ENCODE measurements at regions not wholly inside any gene's neighbourhood (a gene's known extent, or its start where the extent isn't known, plus 50 kb on each side); places are given as distances from the start of the nearest gene placed in this dataset.
"Not testable (repeated sequence)": the region's sequence is repeated elsewhere in the genome, so short reads cannot be mapped to it uniquely, and the experiment has no call there.

DNA sequence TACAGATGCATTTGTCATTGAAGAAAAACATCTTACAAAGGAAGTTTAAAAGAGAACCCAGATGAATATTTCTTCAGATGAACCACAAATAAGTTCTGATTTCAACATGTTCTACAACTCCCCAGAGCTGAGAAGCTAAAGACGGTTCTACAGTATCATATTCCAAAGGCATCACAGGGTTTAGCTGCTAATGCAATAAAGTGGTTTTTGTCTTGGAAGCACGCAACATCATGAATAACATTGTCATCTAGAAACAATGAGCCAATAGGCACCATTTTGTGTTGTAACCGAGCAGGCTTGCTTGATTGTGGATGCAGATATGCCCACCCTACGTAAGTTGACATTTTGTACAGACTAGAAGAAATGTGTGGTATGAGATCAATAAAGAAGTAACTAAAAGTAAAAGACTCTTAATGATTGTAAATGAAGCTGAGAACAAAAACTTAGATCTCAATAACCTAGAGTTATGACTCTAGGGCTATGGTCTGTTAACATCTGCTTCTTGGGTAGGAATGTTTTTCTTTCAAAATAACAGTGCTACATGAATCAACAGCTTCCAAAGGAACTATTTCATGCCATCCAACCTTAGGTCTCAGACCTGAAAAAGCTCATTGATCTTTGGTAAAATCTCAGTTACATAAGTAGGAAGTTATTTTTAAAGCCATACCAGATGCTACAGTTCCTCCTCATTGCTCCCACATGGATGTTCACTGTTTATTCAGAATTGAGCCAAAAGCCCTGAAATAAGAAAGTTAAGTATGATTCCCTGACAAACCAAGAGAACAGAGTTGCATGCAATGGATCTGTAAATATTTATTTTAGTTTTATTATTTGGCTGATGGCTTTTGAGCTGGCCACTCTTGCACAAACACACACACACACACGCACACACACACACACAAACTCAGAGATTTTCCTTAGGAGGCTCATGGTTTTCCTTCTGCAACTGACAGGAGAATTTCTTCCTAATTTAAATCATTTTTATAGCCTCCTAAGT, 118.7 kb upstream of the SLCO6A1 start:
- DNase-seq (ENCODE audit: low read depth in 2 of 2), result no peak

DNA sequence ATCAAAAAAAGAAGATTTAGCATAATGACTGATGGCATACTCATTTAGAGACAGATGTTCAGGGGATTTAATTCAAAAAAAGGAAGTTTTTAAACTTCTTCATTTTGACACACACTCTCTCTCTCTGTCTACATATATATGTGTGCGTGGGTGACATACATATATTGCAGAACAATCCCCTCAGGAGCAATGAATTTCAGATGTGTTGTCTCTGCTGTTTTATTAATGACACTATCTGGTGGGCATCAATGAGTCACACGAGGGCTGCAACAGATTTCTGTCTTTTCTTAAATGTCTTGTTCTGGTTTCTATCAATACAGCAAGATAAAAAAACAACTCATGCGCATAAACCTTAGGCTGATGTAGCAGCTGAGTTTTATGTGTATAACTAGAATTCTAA, 123.5 kb upstream of the SLCO6A1 start:
- DNase-seq (ENCODE audit: low read depth in 2 of 2), result no peak

DNA sequence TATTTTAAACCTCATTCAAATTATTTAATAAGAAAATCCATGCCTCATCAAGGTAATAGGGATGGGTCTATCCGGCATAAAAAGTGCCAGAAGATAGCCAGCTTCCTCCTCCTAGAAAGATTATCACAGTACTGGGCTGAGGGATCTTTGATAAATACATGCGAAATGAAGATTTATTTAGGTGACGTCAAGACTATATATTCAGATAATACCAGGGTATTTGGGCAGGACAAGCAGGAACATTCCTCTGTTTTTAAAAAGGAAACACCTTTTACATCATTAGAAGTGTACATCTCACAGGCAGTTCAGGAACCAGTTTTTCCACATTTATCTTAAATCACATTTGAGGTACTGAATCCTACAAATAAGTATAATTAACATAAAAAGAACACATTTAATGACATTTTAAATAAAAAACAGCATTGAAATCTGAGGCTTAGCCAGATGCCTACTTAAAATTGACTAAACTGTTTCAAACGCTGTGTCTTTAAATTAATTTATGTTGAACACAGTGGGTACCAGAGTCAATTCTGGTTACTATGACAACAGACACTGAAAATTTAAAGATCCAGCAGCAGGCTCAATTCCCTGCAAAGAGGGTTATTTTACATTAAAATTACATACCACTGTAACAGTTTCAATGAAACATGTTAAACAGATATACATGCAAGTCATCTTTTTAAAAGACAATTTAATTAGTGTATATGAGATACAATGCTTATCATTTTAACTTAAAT, 124.7 kb upstream of the SLCO6A1 start:
- no peak for DNase-seq (ENCODE audit: low read depth in 2 of 2)

DNA sequence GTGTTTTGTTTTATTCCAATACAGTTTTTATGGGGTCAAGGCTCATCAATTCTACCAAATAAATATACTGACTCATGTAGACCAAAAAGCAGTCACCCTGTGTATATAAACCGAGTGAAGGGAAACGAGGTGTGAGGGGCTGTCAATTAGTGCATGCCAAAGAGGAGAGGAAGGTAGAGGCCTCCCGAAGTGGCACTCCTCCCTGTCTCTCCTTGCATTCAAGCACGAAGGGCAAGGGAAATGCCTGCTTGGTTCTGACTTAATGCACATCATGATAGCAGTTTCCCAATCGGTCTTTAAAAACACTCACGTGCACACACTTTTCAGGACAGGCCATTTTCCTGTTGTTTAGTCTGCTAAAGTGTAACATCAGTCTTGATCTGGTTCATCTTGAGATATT, 125.6 kb upstream of the SLCO6A1 start:
- no peak for DNase-seq (ENCODE audit: low read depth in 2 of 2)

DNA sequence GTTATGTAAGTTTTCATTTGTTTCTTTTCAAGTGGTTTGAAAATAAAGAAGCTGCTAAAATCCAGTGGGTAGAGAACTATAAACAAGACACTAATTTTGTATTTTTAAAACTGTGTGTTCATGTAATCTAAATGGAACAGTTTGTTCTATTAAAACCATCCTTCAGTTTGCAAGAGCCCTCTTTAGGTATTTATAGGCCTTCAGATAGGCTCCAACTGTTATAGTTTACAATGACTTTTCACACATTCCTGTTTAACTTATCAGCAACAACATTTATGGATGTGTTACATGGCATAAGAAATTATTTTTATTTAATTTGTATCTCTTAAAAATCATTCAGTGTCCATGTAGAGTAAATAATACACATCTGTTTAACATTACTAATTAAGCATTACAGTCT, 126.7 kb upstream of the SLCO6A1 start:
- no peak for DNase-seq (ENCODE audit: low read depth in 2 of 2)

DNA sequence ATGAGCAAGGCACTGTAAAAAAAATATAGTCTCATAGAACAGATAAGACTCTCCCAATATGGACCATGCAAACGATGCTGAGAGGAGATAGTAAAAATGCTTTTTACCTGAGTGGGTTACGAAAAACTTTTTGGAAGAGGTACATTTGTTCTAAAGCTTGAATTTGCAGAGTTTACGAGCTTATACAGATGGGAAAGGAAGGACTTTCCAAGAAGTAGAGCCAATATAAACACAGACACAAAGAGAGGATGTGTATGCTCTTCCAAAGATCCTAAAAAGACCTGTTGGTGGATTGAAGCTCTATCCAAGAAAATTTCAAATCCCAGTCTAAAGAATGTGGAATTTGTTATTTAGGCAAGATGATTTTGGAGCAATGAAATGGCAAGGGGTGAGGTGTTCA, 127.1 kb upstream of the SLCO6A1 start:
- DNase-seq (ENCODE audit: low read depth in 2 of 2), result no peak

DNA sequence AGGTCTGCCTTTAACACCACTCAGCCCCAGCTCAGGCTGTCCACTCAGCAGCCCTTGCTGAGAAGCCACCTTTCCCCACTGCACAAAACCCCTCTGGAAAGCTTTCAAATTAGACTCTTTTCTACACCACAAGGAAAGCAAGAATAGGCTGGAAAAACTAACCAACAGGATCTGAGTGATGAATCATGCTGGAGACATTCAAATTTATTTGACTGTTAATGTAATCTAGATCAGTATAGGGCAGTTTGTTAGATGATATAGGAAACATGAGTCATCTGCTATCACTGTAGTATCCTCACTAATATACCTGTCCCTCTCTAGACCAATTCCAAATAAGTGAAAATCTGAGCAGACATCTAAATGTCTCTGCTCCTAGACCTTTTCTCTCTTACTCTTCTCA, 127.8 kb upstream of the PAM start:
- no peak for DNase-seq (ENCODE audit: low read depth in 2 of 2)

DNA sequence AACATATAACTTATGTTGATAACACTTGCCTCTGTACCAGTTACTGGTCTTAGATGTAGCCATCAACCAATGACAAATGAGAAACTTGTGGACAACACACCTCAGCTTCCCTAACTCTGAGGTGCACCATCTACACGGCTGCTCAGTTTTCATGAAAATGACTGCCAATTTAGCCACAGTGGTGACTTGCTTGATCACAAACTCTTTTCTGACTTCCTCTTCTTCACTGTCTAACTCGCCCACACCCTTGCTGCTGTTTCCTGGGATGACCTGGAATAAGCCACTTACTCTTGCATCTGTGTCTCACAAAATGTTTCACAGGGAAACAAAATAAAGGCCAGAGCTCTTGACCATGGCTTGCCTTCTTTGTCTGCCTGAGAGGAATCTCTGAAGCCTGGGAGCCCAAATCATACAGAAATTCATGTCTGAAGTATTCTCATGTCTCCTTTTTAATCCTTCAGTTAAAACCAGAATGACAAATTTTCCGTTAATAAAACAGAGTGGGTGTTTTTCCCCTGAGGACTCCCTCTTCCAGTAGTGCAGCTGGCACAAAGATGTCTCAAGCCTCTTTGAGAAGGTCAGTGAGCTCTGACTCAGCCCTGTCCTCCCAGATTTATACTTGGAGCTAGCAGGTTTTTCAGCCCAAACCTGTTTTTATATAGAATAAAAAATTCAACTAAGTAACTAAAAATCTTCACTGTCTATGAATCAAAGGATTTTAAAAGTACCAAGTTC, 126.5 kb upstream of the PAM start:
- no peak for DNase-seq (ENCODE audit: low read depth in 2 of 2)

DNA sequence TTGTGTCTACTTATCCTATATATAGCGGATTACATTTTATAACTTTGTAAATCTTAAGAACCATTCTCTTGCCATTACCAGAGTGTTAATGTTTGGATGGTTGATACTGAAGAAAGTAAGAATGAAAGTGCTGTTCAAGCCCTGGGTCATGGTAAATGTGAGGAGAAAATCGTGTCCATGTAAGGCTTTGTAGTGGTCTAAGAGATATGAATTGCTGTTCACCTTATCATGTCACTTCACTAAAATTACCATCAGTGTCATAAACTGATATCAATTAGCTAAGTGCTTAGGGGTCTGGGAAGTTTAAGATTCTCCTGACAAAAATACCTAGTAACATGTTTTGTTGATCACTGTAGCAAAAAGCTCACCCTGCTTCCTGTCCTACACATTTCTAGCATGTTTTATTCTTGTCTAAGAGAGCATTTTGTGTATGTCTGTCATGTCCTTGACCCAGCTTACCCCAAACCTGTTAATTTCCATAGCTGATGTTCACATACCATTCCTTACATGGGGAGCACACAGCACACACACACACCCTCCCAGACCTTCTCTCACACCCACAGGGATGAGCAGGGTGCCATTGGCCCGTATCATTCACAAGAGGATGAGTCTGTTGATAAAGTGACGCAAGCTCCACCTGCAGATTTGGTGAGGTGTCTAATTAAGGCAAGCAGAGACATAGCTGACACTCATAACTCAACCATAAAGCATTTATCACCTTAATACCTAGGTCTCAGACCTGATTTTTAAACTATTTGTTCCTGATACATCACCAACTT, 125.1 kb upstream of the PAM start:
- DNase-seq (ENCODE audit: low read depth in 2 of 2), result no peak

DNA sequence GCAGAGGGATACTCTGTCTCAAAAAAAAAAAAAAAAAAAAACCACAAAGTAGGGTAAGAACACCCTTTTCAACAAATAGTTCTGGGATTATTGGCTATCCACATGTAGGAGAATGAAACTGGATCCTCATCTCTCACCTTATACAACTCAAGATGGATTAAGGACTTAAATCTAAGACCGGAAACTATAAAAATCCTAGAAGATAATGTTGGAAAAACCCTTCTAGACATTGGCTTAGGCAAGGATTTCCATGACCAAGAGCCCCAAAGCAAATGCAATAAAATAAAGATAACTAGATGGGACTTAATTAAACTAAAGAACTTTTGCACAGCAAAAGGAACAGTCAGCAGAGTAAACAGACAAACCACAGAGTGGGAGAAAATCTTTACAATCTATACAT, 119.7 kb upstream of the PAM start:
- not testable (repeated sequence) for DNase-seq (ENCODE audit: low read depth in 2 of 2)

DNA sequence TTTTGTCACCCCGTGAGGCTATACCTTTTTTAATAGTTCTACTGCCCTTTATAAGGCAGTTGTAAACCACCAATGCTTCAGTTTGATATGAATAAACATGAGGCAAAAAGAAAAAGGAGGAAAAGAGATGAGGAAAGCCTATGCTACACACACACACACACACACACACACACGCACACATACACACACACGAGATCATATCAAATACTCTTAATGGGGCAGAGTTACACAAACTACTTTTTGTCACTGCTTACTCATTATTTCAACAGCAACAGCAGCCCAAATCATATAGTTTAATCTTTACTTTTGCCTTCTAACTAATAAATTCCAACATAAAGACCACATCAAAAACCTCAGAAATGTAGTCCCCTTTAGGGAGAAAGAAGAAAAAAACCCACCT, 116.8 kb upstream of the PAM start:
- DNase-seq (ENCODE audit: low read depth in 2 of 2), result no peak

DNA sequence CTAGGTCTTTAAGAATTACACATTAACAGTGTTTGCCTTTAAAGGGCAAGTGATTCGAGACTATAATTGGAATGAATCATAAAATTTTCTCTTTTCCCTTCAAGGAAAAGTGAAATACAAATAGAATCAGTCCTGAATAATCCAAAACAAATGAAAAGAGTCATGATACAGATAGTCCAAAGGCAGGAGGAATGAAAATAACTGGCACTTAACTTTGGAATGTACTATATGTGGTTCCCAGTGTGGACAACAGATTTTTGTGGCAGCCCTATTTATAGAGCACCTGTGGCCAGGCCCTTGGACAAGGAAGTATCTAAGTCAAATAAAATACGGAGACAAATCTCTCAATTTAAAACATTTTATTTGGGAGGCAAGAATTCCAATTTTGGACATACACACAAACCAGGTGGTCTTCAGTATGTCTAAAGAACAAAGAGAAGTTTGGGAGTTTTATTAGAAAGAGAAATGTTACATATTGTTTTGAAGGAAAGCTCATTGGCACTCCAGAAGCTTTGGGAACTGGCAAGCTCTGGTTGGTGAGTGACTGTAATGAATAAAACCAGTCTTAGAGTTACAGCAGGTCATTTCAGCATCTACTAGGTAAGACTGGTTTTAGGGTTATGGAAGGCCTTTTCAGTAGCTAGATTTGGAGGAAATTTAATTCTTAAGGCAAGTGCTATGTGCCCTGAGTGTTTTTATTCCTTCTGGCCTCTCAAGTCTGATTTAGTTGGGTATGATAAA, 116.0 kb upstream of the PAM start:
- DNase-seq (ENCODE audit: low read depth in 2 of 2), result no peak

DNA sequence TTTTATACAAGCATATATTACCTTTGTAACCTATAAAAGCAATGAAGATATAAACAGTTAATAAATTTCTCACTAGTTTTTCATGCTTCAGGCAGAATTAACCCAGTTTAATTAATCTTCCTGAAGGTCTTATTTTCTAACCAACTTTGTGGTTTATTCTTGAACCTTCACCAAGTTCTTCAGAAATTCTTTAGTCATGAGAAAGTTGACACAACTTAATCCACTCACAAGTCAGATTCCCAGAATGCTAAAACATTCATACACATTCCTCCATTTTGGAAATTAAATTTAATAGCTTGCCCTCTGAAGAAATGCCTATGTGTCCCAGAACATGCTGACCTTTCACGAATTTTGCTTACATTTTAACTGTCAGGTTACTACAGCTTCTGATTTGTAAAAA, 105.4 kb upstream of the PAM start:
- DNase-seq (ENCODE audit: low read depth in 2 of 2), result no peak

DNA sequence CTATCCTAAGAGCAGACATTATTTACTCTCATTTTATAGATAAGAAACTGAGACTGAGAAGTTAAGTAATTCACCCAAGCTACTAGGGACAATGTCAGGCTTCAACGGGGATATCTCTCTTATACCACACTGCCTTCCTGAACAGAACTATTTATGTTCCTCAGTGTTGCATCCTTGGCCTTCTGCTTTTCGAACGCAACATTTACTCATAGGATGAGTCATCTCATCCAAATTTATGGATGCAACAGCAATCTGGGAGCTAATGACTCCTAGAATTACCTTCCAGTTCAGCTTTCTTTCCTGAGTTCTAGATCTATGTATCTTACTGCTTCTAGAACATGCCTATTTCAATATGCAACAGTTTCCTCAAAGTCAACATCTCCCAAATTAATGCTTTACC, 103.6 kb upstream of the PAM start:
- DNase-seq (ENCODE audit: low read depth in 2 of 2), result no peak

DNA sequence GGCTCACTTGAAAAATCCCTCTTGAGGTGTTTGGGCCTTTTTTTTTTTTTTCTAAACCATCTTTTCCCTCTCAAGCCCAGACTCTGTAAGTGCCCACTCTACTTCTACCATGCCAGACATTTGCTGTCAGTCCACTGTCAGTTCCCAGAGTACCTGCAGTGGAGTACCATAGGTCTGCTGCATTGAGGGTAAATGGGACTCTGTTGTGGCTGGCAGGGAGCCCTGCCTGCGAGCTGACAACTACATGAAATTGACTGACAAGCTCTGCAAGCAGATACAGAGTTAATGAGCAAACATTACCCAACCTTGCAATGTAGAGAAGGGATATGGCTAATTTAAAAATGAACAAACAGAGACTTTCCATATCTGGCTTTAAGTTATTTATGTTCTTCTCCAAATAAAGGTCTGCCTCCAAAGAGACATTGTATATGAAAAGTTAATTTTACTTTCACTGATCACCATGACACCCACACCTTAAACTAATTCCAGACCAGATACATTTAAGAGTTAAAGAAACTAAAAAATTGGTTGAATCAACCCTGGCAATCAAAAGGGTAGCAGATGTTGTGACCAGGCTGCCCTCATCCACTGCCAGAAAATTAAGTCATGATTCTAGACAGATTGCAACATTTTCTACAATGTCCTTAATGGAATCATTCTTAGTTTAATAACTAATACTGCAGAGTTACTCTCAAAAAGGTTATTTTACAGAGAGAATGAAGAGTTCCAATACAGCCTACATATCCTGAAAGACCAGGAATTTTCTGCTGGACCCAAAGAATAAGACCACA, 100.4 kb upstream of the PAM start:
- no peak for DNase-seq (ENCODE audit: low read depth in 2 of 2)

DNA sequence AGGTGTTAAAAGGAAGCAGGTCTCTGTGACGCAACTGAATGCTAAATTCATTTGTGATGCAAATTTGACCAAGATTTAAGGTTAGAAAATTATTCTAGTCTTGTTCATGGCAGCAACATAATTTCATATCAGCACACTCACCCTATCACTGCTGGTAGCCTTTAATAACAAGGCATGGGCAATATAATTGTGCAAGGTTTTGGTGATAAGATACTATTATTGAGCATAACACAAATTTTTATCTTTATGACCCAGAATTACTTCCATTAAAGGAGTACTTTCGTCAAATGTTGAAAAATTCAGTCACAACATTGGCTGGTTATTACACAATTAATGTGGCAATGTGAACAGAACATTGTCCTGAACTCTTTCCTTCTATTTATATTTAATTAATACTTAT, 96.0 kb upstream of the PAM start:
- DNase-seq (ENCODE audit: low read depth in 2 of 2), result no peak

DNA sequence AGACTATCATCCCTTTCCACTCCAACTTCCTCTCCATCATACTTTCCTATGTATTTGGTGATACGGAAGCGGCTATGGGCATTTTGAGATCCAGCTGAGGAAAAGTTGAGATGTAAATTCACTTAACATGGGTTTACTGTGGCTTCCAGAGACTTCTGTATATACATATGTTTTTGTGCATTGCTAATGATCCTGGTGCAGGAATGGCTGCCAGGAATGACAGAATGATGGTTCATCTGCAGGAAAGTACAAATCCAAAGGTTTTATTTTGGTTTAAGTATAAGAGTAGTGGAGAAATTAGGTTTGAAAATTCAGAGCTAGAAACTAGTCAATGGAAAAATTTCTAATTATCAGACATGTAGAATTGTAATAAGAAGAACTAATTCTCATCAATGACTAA, 95.0 kb upstream of the PAM start:
- DNase-seq (ENCODE audit: low read depth in 2 of 2), result no peak

DNA sequence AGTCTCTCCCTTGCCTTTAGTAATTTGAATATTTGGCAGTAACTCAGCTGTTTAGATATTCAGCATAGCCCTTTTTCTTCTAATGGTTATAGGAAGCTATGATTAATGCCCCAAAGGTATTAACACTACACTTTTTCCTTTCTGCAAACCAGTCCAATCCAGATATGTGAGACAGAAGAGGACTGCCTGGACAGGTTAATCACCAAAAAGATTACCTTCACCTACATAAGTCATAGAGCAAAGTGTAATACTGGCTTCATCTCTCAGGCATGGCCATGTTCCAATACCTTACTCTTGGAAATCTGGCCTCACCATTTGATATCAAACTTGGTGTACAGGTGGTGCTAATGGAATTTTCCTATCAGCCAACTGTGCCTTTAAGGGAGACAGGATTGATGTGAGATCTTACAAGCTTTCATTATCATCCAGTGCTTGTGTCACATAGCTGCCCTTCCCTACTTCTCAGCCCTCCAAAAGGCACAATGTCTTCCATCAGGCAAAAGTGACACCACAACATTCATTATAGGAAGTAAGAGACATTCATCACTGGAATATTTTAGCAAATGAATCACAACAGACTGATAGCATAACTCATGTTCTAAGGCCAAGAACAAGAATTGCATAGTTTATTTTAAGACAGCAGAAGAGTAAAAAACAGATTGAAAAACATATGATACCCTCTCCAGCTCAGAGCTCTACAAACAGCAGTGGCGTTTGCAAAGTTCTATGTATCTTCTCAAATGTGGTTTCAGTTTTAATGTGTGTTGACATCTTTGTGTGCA, 91.2 kb upstream of the PAM start:
- no peak for DNase-seq (ENCODE audit: low read depth in 2 of 2)

DNA sequence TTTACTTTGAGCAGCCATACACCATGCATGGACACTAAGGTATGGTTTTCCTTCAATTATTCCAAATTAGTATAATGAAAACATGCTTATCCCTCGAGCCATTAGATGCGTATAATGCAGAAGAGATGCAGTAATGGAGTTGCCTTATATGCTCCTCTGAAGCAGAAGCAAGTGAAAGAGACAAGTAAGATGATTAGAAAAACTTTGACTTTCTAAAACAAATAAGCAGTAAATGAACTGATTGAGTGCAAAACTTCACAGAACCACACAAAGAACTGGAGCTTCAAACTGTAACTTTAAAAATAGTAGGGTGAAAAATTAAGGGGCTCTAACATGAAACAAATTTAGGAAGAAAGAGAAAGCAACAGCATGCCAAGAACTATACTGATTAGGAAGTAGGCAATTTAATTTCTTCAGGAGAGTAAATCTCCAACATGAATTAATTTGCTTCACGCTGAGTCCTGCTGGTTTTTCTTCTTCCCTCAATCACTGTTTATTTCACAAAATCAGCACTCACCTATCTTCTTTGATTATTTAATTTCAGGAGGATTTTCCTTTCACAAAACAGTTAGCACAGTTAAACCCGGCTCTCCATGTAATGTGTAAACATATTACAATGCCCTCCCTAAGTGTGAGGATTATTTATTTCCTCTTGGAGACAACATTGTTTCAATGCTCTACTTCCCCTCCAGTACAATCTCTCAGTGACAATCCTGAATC, 90.3 kb upstream of the PAM start:
- DNase-seq (ENCODE audit: low read depth in 2 of 2), result no peak
